WERI-Rb-1 (cell line): ENCODE measurements at regions not wholly inside any gene's neighbourhood (a gene's known extent, or its start where the extent isn't known, plus 50 kb on each side); places are given as distances from the start of the nearest gene placed in this dataset.

Experiments used
- DNase-seq: peaks from one replicate; pipeline ENCODE4 v3.0.0-alpha.2; 2020
- H3K27ac ChIP-seq: fragments of 250-450 bp; sonication (Bioruptor Pico); 2 replicates; pipeline ENCODE4 v1.5.1; 2020; ENCODE audit warnings: mild to moderate bottlenecking, moderate library complexity
- H3K27me3 ChIP-seq: fragments of 250-450 bp; sonication (Bioruptor Pico); 2 replicates; pipeline ENCODE4 v1.5.1; 2021; ENCODE audit warnings: mild to moderate bottlenecking, low read depth, moderate library complexity; ENCODE audit not compliant: insufficient read depth, severe bottlenecking
- H3K36me3 ChIP-seq: fragments of 250-450 bp; sonication (Bioruptor Pico); 2 replicates; pipeline ENCODE4 v1.5.1; 2020; ENCODE audit warnings: mild to moderate bottlenecking, moderate library complexity
- H3K4me3 ChIP-seq: 2 replicates; pipeline ENCODE4 v1.5.1; 2011; ENCODE audit warnings: low read depth, mild to moderate bottlenecking, control low read depth, low read length
- H3K9me3 ChIP-seq: fragments of 250-450 bp; sonication (Bioruptor Pico); 2 replicates; pipeline ENCODE4 v1.5.1; 2021; ENCODE audit warnings: mild to moderate bottlenecking, moderate library complexity; ENCODE audit not compliant: severe bottlenecking
- CTCF ChIP-seq: IDR thresholded peaks from 2 replicates; pipeline ENCODE4 v1.5.1; 2011; ENCODE audit warnings: low read depth, mild to moderate bottlenecking, control low read depth, inconsistent platforms, low read length

GRCh38 chr20:7003598-7003997, 236.1 kb downstream of the BMP2 start:
- no peak overlapping the region for H3K4me3 ChIP-seq
- DNase-seq: no peak
- H3K36me3 ChIP-seq: no peaks in the 10 kb centered on the region
- no peak overlapping the region for H3K27ac ChIP-seq
- no peak for TF ChIP-seq CTCF
- H3K9me3 ChIP-seq: no peaks in the 10 kb centered on the region
- H3K27me3 ChIP-seq: peaks cover 2% of the 10 kb centered on the region

- Histone ChIP-seq H3K9me3 (no peaks in the 10 kb centered on the region), H3K27me3 (peaks cover 2% of the 10 kb centered on the region), H3K27ac (no peak overlapping the region), H3K36me3 (no peaks in the 10 kb centered on the region), H3K4me3 (no peak overlapping the region)
- DNase-seq: no peak
- no peak for TF ChIP-seq CTCF
These were observed 237.3 kb downstream of the BMP2 start for GRCh38 chr20:7004801-7005200.

- Histone ChIP-seq H3K27me3 (peaks cover 2% of the 10 kb centered on the region), H3K36me3 (no peaks in the 10 kb centered on the region), H3K27ac (no peak overlapping the region), H3K9me3 (no peaks in the 10 kb centered on the region), H3K4me3 (no peak overlapping the region)
- no peak for DNase-seq
- no peak for TF ChIP-seq CTCF
These were observed 243.0 kb downstream of the BMP2 start for GRCh38 chr20:7010527-7010926.

- no peak overlapping the region for H3K4me3 ChIP-seq
- H3K27ac ChIP-seq: no peak overlapping the region
- H3K27me3 ChIP-seq: peaks cover 2% of the 10 kb centered on the region
- no peaks in the 10 kb centered on the region for H3K36me3 ChIP-seq
- no peak for TF ChIP-seq CTCF
- H3K9me3 ChIP-seq: no peaks in the 10 kb centered on the region
- no peak for DNase-seq
These were observed 247.8 kb downstream of the BMP2 start for GRCh38 chr20:7015257-7015656.

- DNase-seq: no peak
- no peaks in the 10 kb centered on the region for H3K9me3 ChIP-seq
- H3K36me3 ChIP-seq: no peaks in the 10 kb centered on the region
- no peaks in the 10 kb centered on the region for H3K27me3 ChIP-seq
- H3K27ac ChIP-seq: no peak overlapping the region
- TF ChIP-seq CTCF: no peak
- H3K4me3 ChIP-seq: no peak overlapping the region
These were observed 255.1 kb downstream of the BMP2 start for GRCh38 chr20:7022597-7022996.

GRCh38 chr20:7025635-7026034, 258.1 kb downstream of the BMP2 start:
- H3K36me3 ChIP-seq: no peaks in the 10 kb centered on the region
- H3K27ac ChIP-seq: no peak overlapping the region
- peaks cover 4% of the 10 kb centered on the region for H3K27me3 ChIP-seq
- DNase-seq: no peak
- no peaks in the 10 kb centered on the region for H3K9me3 ChIP-seq
- no peak for TF ChIP-seq CTCF
- H3K4me3 ChIP-seq: no peak overlapping the region
